GM18909 (cell line): ENCODE measurements at regions not wholly inside any gene's neighbourhood (a gene's known extent, or its start where the extent isn't known, plus 50 kb on each side); places are given as distances from the start of the nearest gene placed in this dataset.

Source experiments
- ATAC-seq: cut with Tn5 transposase; IDR thresholded peaks from one replicate; pipeline ENCODE4 v1.9.1; 2021; ENCODE audit warnings: mild to moderate bottlenecking; ENCODE audit not compliant: unreplicated experiment, poor library complexity

- no peak for ATAC-seq
Observed at GRCh38 chr13:70723732-70724131, 615.5 kb upstream of the KLHL1 start.

- ATAC-seq, result no peak
Observed at GRCh38 chr13:70720386-70720785, 612.1 kb upstream of the KLHL1 start.

GRCh38 chr13:70714993-70715392 is 606.7 kb upstream of the KLHL1 start:
- ATAC-seq, result no peak

- ATAC-seq, result no peak
Observed at GRCh38 chr13:70708775-70709174, 600.5 kb upstream of the KLHL1 start.

- ATAC-seq, result no peak
Observed at GRCh38 chr13:70703755-70704154, 595.5 kb upstream of the KLHL1 start.

- no peak for ATAC-seq
Observed at GRCh38 chr13:70694996-70695715, 586.9 kb upstream of the KLHL1 start.

GRCh38 chr13:70668983-70669382 is 560.7 kb upstream of the KLHL1 start:
- ATAC-seq, result no peak

GRCh38 chr13:70668293-70668692 is 560.0 kb upstream of the KLHL1 start:
- no peak for ATAC-seq

- ATAC-seq, result no peak
Observed at GRCh38 chr13:70666883-70667556, 558.8 kb upstream of the KLHL1 start.

GRCh38 chr13:70662231-70662940 is 554.1 kb upstream of the KLHL1 start:
- no peak for ATAC-seq

GRCh38 chr13:70644052-70644451 is 535.8 kb upstream of the KLHL1 start:
- no peak for ATAC-seq

GRCh38 chr13:70634893-70635292 is 526.6 kb upstream of the KLHL1 start:
- ATAC-seq, result no peak

- ATAC-seq, result no peak
Observed at GRCh38 chr13:70630247-70630646, 522.0 kb upstream of the KLHL1 start.

GRCh38 chr13:70623239-70623638 is 515.0 kb upstream of the KLHL1 start:
- ATAC-seq, result no peak

- ATAC-seq, result no peak
Observed at GRCh38 chr13:70622796-70623195, 514.5 kb upstream of the KLHL1 start.

GRCh38 chr13:70619936-70620335 is 511.7 kb upstream of the KLHL1 start:
- ATAC-seq, result no peak

GRCh38 chr13:70616847-70617246 is 508.6 kb upstream of the KLHL1 start:
- no peak for ATAC-seq

GRCh38 chr13:70613295-70613694 is 505.0 kb upstream of the KLHL1 start:
- ATAC-seq, result no peak

- no peak for ATAC-seq
Observed at GRCh38 chr13:70612881-70613280, 504.6 kb upstream of the KLHL1 start.

GRCh38 chr13:70604448-70604847 is 496.2 kb upstream of the KLHL1 start:
- no peak for ATAC-seq

- ATAC-seq, result no peak
Observed at GRCh38 chr13:70593716-70594115, 485.5 kb upstream of the KLHL1 start.
